ENCODE measurements at regions not wholly inside any gene's neighbourhood (a gene's known extent, or its start where the extent isn't known, plus 50 kb on each side); places are given as distances from the start of the nearest gene placed in this dataset.

- Mint-ChIP-seq H3K4me1 (ENCODE audit: unreplicated experiment) (peaks cover 28% of the 10 kb centered on the region), H3K27me3 (ENCODE audit: unreplicated experiment) (no peaks in the 10 kb centered on the region), H3K9me3 (ENCODE audit: unreplicated experiment) (peaks cover 19% of the 10 kb centered on the region), H3K27ac (ENCODE audit: unreplicated experiment) (no peak overlapping the region), H3K4me3 (ENCODE audit: unreplicated experiment) (no peak overlapping the region), H3K36me3 (ENCODE audit: unreplicated experiment) (peaks cover 7% of the 10 kb centered on the region)
- TF ChIP-seq CTCF (IDR thresholded peaks at IDR 0.05), result no peak
- no peak for DNase-seq (ENCODE audit: extremely low spot score, unreplicated experiment)
Observed at GRCh38 chr1:218582646-218583045, 237.5 kb downstream of the TGFB2 start.

GRCh38 chr1:218584418-218585155 lies 239.5 kb downstream of the TGFB2 start:
- H3K36me3 Mint-ChIP-seq (ENCODE audit: unreplicated experiment), result peaks cover 7% of the 10 kb centered on the region
- no peak for DNase-seq (ENCODE audit: extremely low spot score, unreplicated experiment)
- peaks cover 38% of the 10 kb centered on the region for H3K4me1 Mint-ChIP-seq (ENCODE audit: unreplicated experiment)
- peak overlapping the region; percentile 80 for H3K27ac Mint-ChIP-seq (ENCODE audit: unreplicated experiment)
- TF ChIP-seq CTCF (IDR thresholded peaks at IDR 0.05), result no peak
- no peaks in the 10 kb centered on the region for H3K27me3 Mint-ChIP-seq (ENCODE audit: unreplicated experiment)
- no peak overlapping the region for H3K4me3 Mint-ChIP-seq (ENCODE audit: unreplicated experiment)
- peaks cover 19% of the 10 kb centered on the region for H3K9me3 Mint-ChIP-seq (ENCODE audit: unreplicated experiment)

GRCh38 chr1:218585511-218586184 lies 240.5 kb downstream of the TGFB2 start:
- Mint-ChIP-seq H3K27ac (ENCODE audit: unreplicated experiment) (peak overlapping the region; percentile 80), H3K27me3 (ENCODE audit: unreplicated experiment) (no peaks in the 10 kb centered on the region), H3K36me3 (ENCODE audit: unreplicated experiment) (peaks cover 7% of the 10 kb centered on the region), H3K4me1 (ENCODE audit: unreplicated experiment) (peaks cover 38% of the 10 kb centered on the region), H3K4me3 (ENCODE audit: unreplicated experiment) (no peak overlapping the region), H3K9me3 (ENCODE audit: unreplicated experiment) (peaks cover 19% of the 10 kb centered on the region)
- peak; percentile 89 for DNase-seq (ENCODE audit: extremely low spot score, unreplicated experiment)
- TF ChIP-seq CTCF (IDR thresholded peaks at IDR 0.05), result peak; percentile 13

- no peak for TF ChIP-seq CTCF (IDR thresholded peaks at IDR 0.05)
- H3K36me3 Mint-ChIP-seq (ENCODE audit: unreplicated experiment), result peaks cover 6% of the 10 kb centered on the region
- H3K4me3 Mint-ChIP-seq (ENCODE audit: unreplicated experiment), result no peak overlapping the region
- peak overlapping the region; percentile 23 for H3K27ac Mint-ChIP-seq (ENCODE audit: unreplicated experiment)
- H3K9me3 Mint-ChIP-seq (ENCODE audit: unreplicated experiment), result peaks cover 14% of the 10 kb centered on the region
- no peak for DNase-seq (ENCODE audit: extremely low spot score, unreplicated experiment)
- no peaks in the 10 kb centered on the region for H3K27me3 Mint-ChIP-seq (ENCODE audit: unreplicated experiment)
- H3K4me1 Mint-ChIP-seq (ENCODE audit: unreplicated experiment), result peaks cover 44% of the 10 kb centered on the region
Observed at GRCh38 chr1:218587900-218588299, 242.8 kb downstream of the TGFB2 start.

GRCh38 chr1:218588540-218589172 lies 243.5 kb downstream of the TGFB2 start:
- no peak for TF ChIP-seq CTCF (IDR thresholded peaks at IDR 0.05)
- H3K9me3 Mint-ChIP-seq (ENCODE audit: unreplicated experiment), result peaks cover 7% of the 10 kb centered on the region
- peaks cover 44% of the 10 kb centered on the region for H3K4me1 Mint-ChIP-seq (ENCODE audit: unreplicated experiment)
- H3K27me3 Mint-ChIP-seq (ENCODE audit: unreplicated experiment), result no peaks in the 10 kb centered on the region
- H3K36me3 Mint-ChIP-seq (ENCODE audit: unreplicated experiment), result peaks cover 2% of the 10 kb centered on the region
- no peak overlapping the region for H3K4me3 Mint-ChIP-seq (ENCODE audit: unreplicated experiment)
- no peak overlapping the region for H3K27ac Mint-ChIP-seq (ENCODE audit: unreplicated experiment)
- DNase-seq (ENCODE audit: extremely low spot score, unreplicated experiment), result no peak

Measured in osteocyte (in vitro differentiated cells).